Choroid plexus epithelial cell (primary cell): ENCODE measurements at regions not wholly inside any gene's neighbourhood (a gene's known extent, or its start where the extent isn't known, plus 50 kb on each side); places are given as distances from the start of the nearest gene placed in this dataset.

Experiments used
- DNase-seq: peaks from one replicate; pipeline ENCODE4 v3.0.0-alpha.2; 2010; ENCODE audit warnings: low read depth
- H3K4me3 ChIP-seq: 2 replicates; pipeline ENCODE4 v1.5.1; 2011; ENCODE audit warnings: low read depth, mild to moderate bottlenecking, control low read depth, low read length, moderate library complexity
- TF ChIP-seq, protein P1 (sequence below): conservative IDR thresholded peaks from 2 replicates; pipeline ENCODE4 v1.5.1; 2011; ENCODE audit warnings: low read depth, mild to moderate bottlenecking, control low read depth, inconsistent platforms, low read length, moderate library complexity

DNA sequence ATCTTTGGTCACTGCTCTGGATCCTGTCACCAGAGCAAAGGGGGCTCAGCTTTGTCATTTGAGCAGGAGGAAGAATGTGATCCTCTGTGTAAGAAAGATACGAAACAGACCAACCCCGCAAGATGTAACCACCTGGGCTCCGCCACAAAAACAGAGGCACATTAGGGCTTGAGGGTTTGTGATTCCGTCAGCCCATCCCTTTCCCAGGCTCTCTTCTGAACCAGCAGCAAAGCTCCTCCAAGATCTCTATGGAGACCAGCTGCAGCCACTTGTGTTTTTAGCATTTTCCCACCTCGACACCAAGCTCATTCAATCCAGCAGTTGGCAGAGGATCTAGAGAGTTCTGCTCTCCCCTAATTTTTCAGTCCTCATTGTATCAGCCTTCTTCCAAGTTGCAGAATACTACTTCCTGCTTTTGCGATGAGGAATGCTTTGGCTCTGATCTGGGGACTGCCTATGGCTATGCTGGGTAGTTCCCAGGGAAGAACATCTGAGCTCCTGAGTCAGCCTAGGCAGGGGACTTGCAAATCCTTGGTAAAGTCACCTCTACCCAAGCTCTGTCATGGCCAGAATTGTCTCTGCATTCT lies 139.6 kb upstream of the RAB12 start:
- no peak overlapping the region for H3K4me3 ChIP-seq
- peak; percentile 42 for DNase-seq
- TF ChIP-seq, protein P1, sequence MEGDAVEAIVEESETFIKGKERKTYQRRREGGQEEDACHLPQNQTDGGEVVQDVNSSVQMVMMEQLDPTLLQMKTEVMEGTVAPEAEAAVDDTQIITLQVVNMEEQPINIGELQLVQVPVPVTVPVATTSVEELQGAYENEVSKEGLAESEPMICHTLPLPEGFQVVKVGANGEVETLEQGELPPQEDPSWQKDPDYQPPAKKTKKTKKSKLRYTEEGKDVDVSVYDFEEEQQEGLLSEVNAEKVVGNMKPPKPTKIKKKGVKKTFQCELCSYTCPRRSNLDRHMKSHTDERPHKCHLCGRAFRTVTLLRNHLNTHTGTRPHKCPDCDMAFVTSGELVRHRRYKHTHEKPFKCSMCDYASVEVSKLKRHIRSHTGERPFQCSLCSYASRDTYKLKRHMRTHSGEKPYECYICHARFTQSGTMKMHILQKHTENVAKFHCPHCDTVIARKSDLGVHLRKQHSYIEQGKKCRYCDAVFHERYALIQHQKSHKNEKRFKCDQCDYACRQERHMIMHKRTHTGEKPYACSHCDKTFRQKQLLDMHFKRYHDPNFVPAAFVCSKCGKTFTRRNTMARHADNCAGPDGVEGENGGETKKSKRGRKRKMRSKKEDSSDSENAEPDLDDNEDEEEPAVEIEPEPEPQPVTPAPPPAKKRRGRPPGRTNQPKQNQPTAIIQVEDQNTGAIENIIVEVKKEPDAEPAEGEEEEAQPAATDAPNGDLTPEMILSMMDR: no peak

- no peak for DNase-seq
- no peak overlapping the region for H3K4me3 ChIP-seq
- TF ChIP-seq, protein P1: no peak
Measured at GRCh38 chr18:8471372-8471771, 137.9 kb upstream of the RAB12 start.

GRCh38 chr18:8474661-8475060 lies 134.6 kb upstream of the RAB12 start:
- no peak overlapping the region for H3K4me3 ChIP-seq
- TF ChIP-seq, protein P1: no peak
- DNase-seq: no peak

GRCh38 chr18:8477615-8478014 lies 131.6 kb upstream of the RAB12 start:
- DNase-seq: no peak
- TF ChIP-seq, protein P1: no peak
- no peak overlapping the region for H3K4me3 ChIP-seq

DNA sequence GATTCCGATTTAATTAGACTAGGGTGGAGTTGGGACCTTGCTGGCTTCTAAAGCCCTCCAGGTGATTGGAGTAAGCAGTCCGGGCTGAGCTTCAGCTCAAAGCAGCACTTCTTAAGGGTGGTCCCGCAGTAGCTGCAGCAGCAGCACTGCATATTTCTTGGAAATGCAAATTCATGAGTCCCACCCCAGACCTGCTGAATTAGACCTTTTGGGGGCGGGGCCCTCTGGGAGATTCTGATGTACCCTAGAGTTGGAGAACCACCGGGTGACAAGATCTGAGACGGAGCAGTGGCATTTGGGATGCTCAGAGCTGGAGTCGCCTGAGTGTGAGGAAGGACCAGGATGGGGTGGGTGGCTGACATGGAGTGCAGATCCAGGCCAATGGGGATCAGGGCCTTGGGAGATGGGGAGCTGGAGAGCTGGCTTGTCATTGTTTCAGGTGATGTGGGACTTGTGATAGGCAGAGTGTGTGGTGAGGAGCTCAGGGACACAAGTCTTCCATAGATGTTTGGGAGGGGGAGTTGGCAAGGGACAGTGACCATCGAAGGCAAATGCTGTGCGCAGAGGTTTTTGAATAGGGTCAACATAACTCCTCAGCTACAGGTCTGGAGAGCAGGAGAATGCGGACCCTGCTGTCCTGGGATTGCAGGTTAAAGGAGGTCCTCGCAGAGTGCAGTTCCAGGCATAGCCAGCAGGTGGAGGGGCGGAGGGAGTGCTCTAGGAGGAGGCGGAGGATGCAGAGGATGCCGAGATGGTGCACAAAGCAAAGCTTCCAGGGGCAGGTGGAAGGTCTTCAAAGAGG lies 130.9 kb upstream of the RAB12 start:
- DNase-seq: peak; percentile 71
- H3K4me3 ChIP-seq: no peak overlapping the region
- TF ChIP-seq, protein P1: peak; percentile 92

GRCh38 chr18:8478968-8479370 lies 130.3 kb upstream of the RAB12 start:
- TF ChIP-seq, protein P1: no peak
- H3K4me3 ChIP-seq: no peak overlapping the region
- DNase-seq: no peak

- TF ChIP-seq, protein P1: no peak
- DNase-seq: no peak
- no peak overlapping the region for H3K4me3 ChIP-seq
Measured at GRCh38 chr18:8479789-8480188, 129.4 kb upstream of the RAB12 start.
